H9 (cell line): ENCODE measurements at regions not wholly inside any gene's neighbourhood (a gene's known extent, or its start where the extent isn't known, plus 50 kb on each side); places are given as distances from the start of the nearest gene placed in this dataset.

ENCODE experiments used
- DNase-seq: peaks from one replicate; pipeline ENCODE4 v3.0.0-alpha.2; 2017
- H2AFZ ChIP-seq: one replicate; pipeline ENCODE4 v1.6.1; 2013; ENCODE audit warnings: mild to moderate bottlenecking, low read length, control low read depth, moderate library complexity
- H2AK5ac ChIP-seq: 2 replicates; pipeline ENCODE4 v1.6.1; 2013; ENCODE audit warnings: low read length, control low read depth, mixed read lengths; ENCODE audit not compliant: insufficient read length
- H2BK120ac ChIP-seq: one replicate; pipeline ENCODE4 v1.6.1; 2013; ENCODE audit warnings: low read depth, mild to moderate bottlenecking, low read length, control low read depth, inconsistent platforms; ENCODE audit not compliant: poor library complexity, severe bottlenecking
- H2BK12ac ChIP-seq: 2 replicates; pipeline ENCODE4 v1.6.1; 2013; ENCODE audit warnings: low read length, control low read depth, mixed read lengths, low read depth; ENCODE audit not compliant: insufficient read length
- H2BK15ac ChIP-seq: 2 replicates; pipeline ENCODE4 v1.6.1; 2013; ENCODE audit warnings: low read depth, low read length, control low read depth
- H2BK20ac ChIP-seq: one replicate; pipeline ENCODE4 v1.6.1; 2013; ENCODE audit warnings: low read depth, mild to moderate bottlenecking, low read length, control low read depth, inconsistent platforms; ENCODE audit not compliant: poor library complexity, severe bottlenecking
- H2BK5ac ChIP-seq: 2 replicates; pipeline ENCODE4 v1.6.1; 2013; ENCODE audit warnings: low read length, control low read depth, mixed read lengths; ENCODE audit not compliant: insufficient read length
- H3K14ac ChIP-seq: 2 replicates; pipeline ENCODE4 v1.6.1; 2013; ENCODE audit warnings: low read length, control low read depth; ENCODE audit not compliant: insufficient read depth
- H3K18ac ChIP-seq: 2 replicates; pipeline ENCODE4 v1.6.1; 2013; ENCODE audit warnings: low read depth, mild to moderate bottlenecking, mixed read lengths, low read length, control low read depth; ENCODE audit not compliant: insufficient read length
- H3K23ac ChIP-seq: 2 replicates; pipeline ENCODE4 v1.6.1; 2013; ENCODE audit warnings: low read length, control low read depth, mixed read lengths, low read depth; ENCODE audit not compliant: insufficient read length
- H3K23me2 ChIP-seq: 2 replicates; pipeline ENCODE4 v1.6.1; 2013; ENCODE audit warnings: low read depth, mild to moderate bottlenecking, mixed read lengths, low read length, control low read depth; ENCODE audit not compliant: insufficient read length, poor library complexity, severe bottlenecking
- H3K27ac ChIP-seq: 2 replicates; pipeline ENCODE4 v1.5.1; 2013; ENCODE audit warnings: low read length, control low read depth, mixed read lengths, low read depth; ENCODE audit not compliant: insufficient read length
- H3K27me3 ChIP-seq: 2 replicates; pipeline ENCODE4 v1.6.1; 2013; ENCODE audit warnings: low read length, control low read depth, inconsistent platforms; ENCODE audit not compliant: insufficient read depth
- H3K4ac ChIP-seq: 2 replicates; pipeline ENCODE4 v1.6.1; 2013; ENCODE audit warnings: low read depth, mild to moderate bottlenecking, control low read depth, inconsistent platforms, low read length, moderate library complexity
- H3K4me1 ChIP-seq: 2 replicates; pipeline ENCODE4 v1.6.1; 2013; ENCODE audit warnings: low read length, control low read depth, inconsistent platforms; ENCODE audit not compliant: insufficient read depth
- H3K4me2 ChIP-seq: 2 replicates; pipeline ENCODE4 v1.6.1; 2013; ENCODE audit warnings: low read length, control low read depth, mixed read lengths; ENCODE audit not compliant: insufficient read length, insufficient read depth
- H3K56ac ChIP-seq: 2 replicates; pipeline ENCODE4 v1.6.1; 2013; ENCODE audit warnings: low read depth, mild to moderate bottlenecking, mixed read lengths, low read length, control low read depth; ENCODE audit not compliant: insufficient read length
- H3K79me1 ChIP-seq: 2 replicates; pipeline ENCODE4 v1.6.1; 2013; ENCODE audit warnings: low read depth, mild to moderate bottlenecking, moderate library complexity, low read length, control low read depth, inconsistent platforms; ENCODE audit not compliant: insufficient read depth, poor library complexity, severe bottlenecking
- H3K79me2 ChIP-seq: 2 replicates; pipeline ENCODE4 v1.6.1; 2013; ENCODE audit warnings: low read length, control low read depth, inconsistent platforms; ENCODE audit not compliant: insufficient read depth
- H3K9ac ChIP-seq: 2 replicates; pipeline ENCODE4 v1.6.1; 2013; ENCODE audit warnings: low read length, control low read depth, mixed read lengths; ENCODE audit not compliant: insufficient read length; ENCODE audit errors: extremely low read depth
- H3K9me3 ChIP-seq: one replicate; pipeline ENCODE4 v1.6.1; 2013; ENCODE audit warnings: low read depth, low read length, inconsistent platforms; ENCODE audit not compliant: control insufficient read depth
- H3T11ph ChIP-seq: one replicate; pipeline ENCODE4 v1.6.1; 2013; ENCODE audit warnings: mild to moderate bottlenecking, low read length, control low read depth, inconsistent platforms
- H4K20me1 ChIP-seq: one replicate; pipeline ENCODE4 v1.6.1; 2013; ENCODE audit not compliant: control insufficient read depth, insufficient read length, insufficient read depth
- H4K5ac ChIP-seq: 2 replicates; pipeline ENCODE4 v1.6.1; 2013; ENCODE audit warnings: low read depth, mild to moderate bottlenecking, mixed read lengths, low read length, control low read depth; ENCODE audit not compliant: insufficient read length
- H4K8ac ChIP-seq: replicated peaks from 2 replicates; pipeline ENCODE4 v1.6.1; 2013; ENCODE audit warnings: low read length, control low read depth, mixed read lengths, low read depth; ENCODE audit not compliant: insufficient read length
- H4K91ac ChIP-seq: 2 replicates; pipeline ENCODE4 v1.6.1; 2013; ENCODE audit warnings: low read depth, mild to moderate bottlenecking, moderate library complexity, mixed read lengths, low read length, control low read depth; ENCODE audit not compliant: insufficient read length
- H3K27ac Mint-ChIP-seq, 3 experiments: 2 replicates in 2 of 3; 3 replicates in 1 of 3; pipeline ENCODE4 v1.8.0; 2020 to 2021; ENCODE audit warnings: mixed read lengths in 3 of 3, mild to moderate bottlenecking in 1 of 3, moderate library complexity in 1 of 3
- H3K27me3 Mint-ChIP-seq: 2 replicates; pipeline ENCODE4 v1.8.0; 2021; ENCODE audit warnings: low read depth, mild to moderate bottlenecking, moderate library complexity, mixed read lengths
- H3K36me3 Mint-ChIP-seq, 3 experiments: 2 replicates in 2 of 3; 3 replicates in 1 of 3; pipeline ENCODE4 v1.8.0; 2020 to 2021; ENCODE audit warnings: low read depth in 3 of 3, mixed read lengths in 3 of 3; ENCODE audit not compliant: insufficient read depth in 1 of 3
- H3K4me1 Mint-ChIP-seq, 2 experiments: 2 replicates each; pipeline ENCODE4 v1.8.0; 2020; ENCODE audit warnings: mixed read lengths in 2 of 2
- H3K4me3 Mint-ChIP-seq, 2 experiments: 2 replicates in 1 of 2; 3 replicates in 1 of 2; pipeline ENCODE4 v1.8.0; 2020 to 2021; ENCODE audit warnings: mild to moderate bottlenecking in 2 of 2, mixed read lengths in 2 of 2, moderate library complexity in 1 of 2
- H3K9me3 Mint-ChIP-seq, 2 experiments: 2 replicates in 1 of 2; 3 replicates in 1 of 2; pipeline ENCODE4 v1.8.0; 2020; ENCODE audit warnings: mild to moderate bottlenecking in 2 of 2, mixed read lengths in 2 of 2, moderate library complexity in 1 of 2
- CTCF ChIP-seq: fragments of 200-600 bp; sonication (generic); conservative IDR thresholded peaks from 3 replicates; pipeline ENCODE4 v1.8.0; 2021; ENCODE audit warnings: antibody characterized with exemption, mild to moderate bottlenecking

GRCh38 chr12:105670672-105671071, 340.2 kb downstream of the C12orf75 start:
- H3K27me3 Mint-ChIP-seq: no peaks in the 10 kb centered on the region
- H3T11ph ChIP-seq: no peak overlapping the region
- no peak overlapping the region for H4K5ac ChIP-seq
- H4K8ac ChIP-seq: no peak overlapping the region
- no peaks in the 10 kb centered on the region for H3K4me1 ChIP-seq
- H3K56ac ChIP-seq: no peak overlapping the region
- no peak overlapping the region for H2BK120ac ChIP-seq
- H2BK20ac ChIP-seq: no peak overlapping the region
- H3K4me2 ChIP-seq: no peak overlapping the region
- H3K36me3 Mint-ChIP-seq: no peaks in the 10 kb centered on the region; a peak in 1 of 7 replicates
- H3K23ac ChIP-seq: no peak overlapping the region
- H3K23me2 ChIP-seq: no peaks in the 10 kb centered on the region
- H3K27me3 ChIP-seq: no peaks in the 10 kb centered on the region
- H4K91ac ChIP-seq: no peak overlapping the region
- no peak overlapping the region for H2AFZ ChIP-seq
- H3K18ac ChIP-seq: no peak overlapping the region
- H3K79me2 ChIP-seq: no peaks in the 10 kb centered on the region
- H2AK5ac ChIP-seq: no peak overlapping the region
- no peaks in the 10 kb centered on the region for H3K9me3 ChIP-seq
- no peak for DNase-seq
- no peaks in the 10 kb centered on the region for H3K4me1 Mint-ChIP-seq
- H2BK12ac ChIP-seq: no peak overlapping the region
- no peak overlapping the region for H3K27ac Mint-ChIP-seq
- H3K4me3 Mint-ChIP-seq: no peak overlapping the region
- H2BK15ac ChIP-seq: no peak overlapping the region
- H2BK5ac ChIP-seq: no peak overlapping the region
- H3K79me1 ChIP-seq: no peaks in the 10 kb centered on the region
- no peak overlapping the region for H3K27ac ChIP-seq
- no peaks in the 10 kb centered on the region for H4K20me1 ChIP-seq
- no peak overlapping the region for H3K4ac ChIP-seq
- TF ChIP-seq CTCF: no peak
- no peak overlapping the region for H3K9ac ChIP-seq
- no peak overlapping the region for H3K14ac ChIP-seq
- no peaks in the 10 kb centered on the region; a peak in 1 of 5 replicates for H3K9me3 Mint-ChIP-seq
